Gastrocnemius medialis (tissue), 4 donors: ENCODE measurements at regions not wholly inside any gene's neighbourhood (a gene's known extent, or its start where the extent isn't known, plus 50 kb on each side); places are given as distances from the start of the nearest gene placed in this dataset.

Source experiments
- ATAC-seq, 2 donors: fragments of 150-250 bp; one replicate each; pipeline ENCODE4 v1.9.1; 2016
- DNase-seq, 2 donors: peaks; one replicate each; pipeline ENCODE4 v3.0.0-alpha.2; 2019
- H3K27ac ChIP-seq, 4 donors: fragments of 200-600 bp; sonication (generic); 1 replicate in 1 of 4; 2 replicates in 3 of 4; pipeline ENCODE4 v1.5.1; 2016 to 2018; ENCODE audit warnings: mild to moderate bottlenecking in 2 of 4, moderate library complexity in 1 of 4
- H3K27me3 ChIP-seq, 3 donors: fragments of 200-600 bp; sonication (generic) in 2 of 3; 1 replicate in 1 of 3; 2 replicates in 2 of 3; pipeline versions ENCODE4 v1.5.1 to v1.6.0; 2016 to 2019; ENCODE audit warnings: mild to moderate bottlenecking in 1 of 3, moderate library complexity in 1 of 3
- H3K36me3 ChIP-seq, 2 donors: fragments of 200-600 bp; sonication (generic) in 1 of 2; one replicate each; pipeline ENCODE4 v1.5.1; 2017 to 2018
- H3K4me1 ChIP-seq, 2 donors: fragments of 200-600 bp; sonication (generic) in 1 of 2; one replicate each; pipeline ENCODE4 v1.5.1; 2016 to 2017; ENCODE audit warnings: mild to moderate bottlenecking in 2 of 2
- H3K4me3 ChIP-seq, 4 donors: fragments of 200-600 bp; sonication (generic) in 3 of 4; 1 replicate in 1 of 4; 2 replicates in 3 of 4; pipeline ENCODE4 v1.5.1; 2016 to 2019; ENCODE audit warnings: mild to moderate bottlenecking in 2 of 4
- H3K9me3 ChIP-seq, 3 donors: fragments of 200-600 bp; sonication (generic) in 2 of 3; 1 replicate in 1 of 3; 2 replicates in 2 of 3; pipeline ENCODE4 v1.5.1; 2016 to 2019
- CTCF ChIP-seq, 5 experiments: fragments of 450-650 bp in 3 of 5; fragments of 200-600 bp in 2 of 5; sonication (generic) in 2 of 5; IDR thresholded peaks in 4 of 5; conservative IDR thresholded peaks in 1 of 5; 1 replicate in 4 of 5; 2 replicates in 1 of 5; pipeline ENCODE4 v1.5.1; 2016 to 2019; ENCODE audit warnings: antibody characterized with exemption in 5 of 5, mild to moderate bottlenecking in 3 of 5, moderate library complexity in 3 of 5
- POLR2A ChIP-seq, 2 donors: fragments of 450-650 bp; IDR thresholded peaks; one replicate each; pipeline ENCODE4 v1.6.1; 2017; ENCODE audit warnings: antibody characterized with exemption in 2 of 2, mild to moderate bottlenecking in 2 of 2, moderate library complexity in 2 of 2
- in situ Hi-C, 4 donors: fragments of 200-750 bp; cut with MboI; loops; one replicate each; pipeline versions ENCODE4 v1.15.0 to v1.8.0; 2017; ENCODE audit warnings: low sequenced_read_pairs in 4 of 4
- intact Hi-C: fragments of 100-400 bp; cut with DNase I; formaldehyde crosslinking; loops from one replicate; pipeline ENCODE4 v1.15.1; 2023; ENCODE audit warnings: low total_unique reads

GRCh38 chr17:55585629-55586028 lies 74.4 kb upstream of the SMIM36 start:
- H3K4me3 ChIP-seq: no peak overlapping the region
- H3K27me3 ChIP-seq: no peaks in the 10 kb centered on the region
- H3K4me1 ChIP-seq: peaks cover 3 to 10% of the 10 kb centered on the region in 2 donors
- H3K27ac ChIP-seq: no peak overlapping the region
- ATAC-seq: no peak
- H3K9me3 ChIP-seq: no peaks in the 10 kb centered on the region
- DNase-seq: no peak
- TF ChIP-seq POLR2A (IDR thresholded peaks at IDR 0.05) (no peak), CTCF (IDR thresholded peaks at IDR 0.05 in 4 of 5, conservative IDR thresholded peaks at IDR 0.05 in 1 of 5) (no peak)
- intact Hi-C loops (no loop called here), in situ Hi-C loops (no loop called here)
- no peaks in the 10 kb centered on the region for H3K36me3 ChIP-seq

- H3K9me3 ChIP-seq: no peaks in the 10 kb centered on the region
- H3K36me3 ChIP-seq: no peaks in the 10 kb centered on the region
- intact Hi-C loops: no loop called here
- TF ChIP-seq CTCF (IDR thresholded peaks at IDR 0.05 in 4 of 5, conservative IDR thresholded peaks at IDR 0.05 in 1 of 5): no peak
- TF ChIP-seq POLR2A (IDR thresholded peaks at IDR 0.05): no peak
- in situ Hi-C loops: no loop called here
- H3K4me3 ChIP-seq: no peak overlapping the region
- peaks cover 3 to 10% of the 10 kb centered on the region in 2 donors for H3K4me1 ChIP-seq
- DNase-seq: no peak
- H3K27ac ChIP-seq: peak overlapping the region in 1 of 4 donors; percentile 40
- no peaks in the 10 kb centered on the region for H3K27me3 ChIP-seq
- ATAC-seq: no peak
These were observed 73.6 kb upstream of the SMIM36 start for GRCh38 chr17:55584861-55585260.

- Histone ChIP-seq H3K27ac (peak overlapping the region in 3 of 4 donors; percentile 29 to 40 (median 38)), H3K9me3 (no peaks in the 10 kb centered on the region), H3K27me3 (no peaks in the 10 kb centered on the region), H3K36me3 (no peaks in the 10 kb centered on the region), H3K4me3 (no peak overlapping the region), H3K4me1 (peaks cover 3 to 10% of the 10 kb centered on the region in 2 donors)
- peak; percentile 60 to 90 for ATAC-seq
- DNase-seq: no peak
- intact Hi-C loops (no loop called here), in situ Hi-C loops (no loop called here)
- TF ChIP-seq POLR2A (IDR thresholded peaks at IDR 0.05) (no peak), CTCF (IDR thresholded peaks at IDR 0.05 in 4 of 5, conservative IDR thresholded peaks at IDR 0.05 in 1 of 5) (no peak)
These were observed 72.9 kb upstream of the SMIM36 start for GRCh38 chr17:55584055-55584685.

DNA sequence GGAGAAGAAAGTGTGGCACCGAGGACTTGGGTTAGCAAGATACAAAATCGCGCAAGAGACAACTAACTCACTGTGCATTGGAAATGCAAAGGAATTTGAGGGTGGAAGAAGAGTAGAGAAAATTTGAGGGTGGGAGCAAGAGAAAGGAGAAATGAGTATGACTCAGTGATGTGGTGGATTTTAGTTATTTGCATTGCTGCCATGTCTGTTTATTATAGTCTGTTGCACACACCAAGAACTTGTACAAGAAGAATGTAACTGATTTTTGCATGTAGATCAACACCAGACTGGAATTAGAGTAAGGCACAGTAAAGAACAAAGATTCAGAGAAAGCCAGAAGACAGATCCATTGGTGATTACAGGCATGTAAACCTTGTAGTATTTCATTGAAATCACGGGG lies 71.6 kb upstream of the SMIM36 start:
- Histone ChIP-seq H3K4me1 (peaks cover 3 to 10% of the 10 kb centered on the region in 2 donors), H3K9me3 (no peaks in the 10 kb centered on the region), H3K36me3 (no peaks in the 10 kb centered on the region), H3K27me3 (no peaks in the 10 kb centered on the region), H3K4me3 (no peak overlapping the region), H3K27ac (no peak overlapping the region)
- in situ Hi-C loops: no loop called here
- intact Hi-C loops: no loop called here
- DNase-seq (no peak), ATAC-seq (no peak)
- TF ChIP-seq CTCF (IDR thresholded peaks at IDR 0.05 in 4 of 5, conservative IDR thresholded peaks at IDR 0.05 in 1 of 5): no peak
- no peak for TF ChIP-seq POLR2A (IDR thresholded peaks at IDR 0.05)
